Esophagus muscularis mucosa (tissue), 4 donors: ENCODE measurements at regions not wholly inside any gene's neighbourhood (a gene's known extent, or its start where the extent isn't known, plus 50 kb on each side); places are given as distances from the start of the nearest gene placed in this dataset.

Source experiments
- CTCF ChIP-seq, 3 experiments: fragments of 200-600 bp in 2 of 3; fragments of 450-650 bp in 1 of 3; sonication (generic) in 2 of 3; IDR thresholded peaks; one replicate each; pipeline ENCODE4 v1.5.1; 2017 to 2019; ENCODE audit warnings: antibody characterized with exemption in 3 of 3, mild to moderate bottlenecking in 2 of 3, moderate library complexity in 1 of 3
- EP300 ChIP-seq: sonication (generic); formaldehyde crosslinking; IDR thresholded peaks from one replicate; pipeline ENCODE4 v1.6.1; 2017; ENCODE audit warnings: antibody characterized with exemption
- POLR2AphosphoS5 ChIP-seq, 2 donors: sonication (generic); formaldehyde crosslinking; IDR thresholded peaks; one replicate each; pipeline ENCODE4 v1.6.1; 2017; ENCODE audit warnings: antibody characterized with exemption in 2 of 2

GRCh38 chr2:196510246-196510645 lies 129.3 kb upstream of the CCDC150 start:
- TF ChIP-seq CTCF (IDR thresholded peaks at IDR 0.05) (no peak), POLR2AphosphoS5 (IDR thresholded peaks at IDR 0.05) (no peak), EP300 (no peak)
